Omental fat pad (tissue), 3 donors: ENCODE measurements at regions not wholly inside any gene's neighbourhood (a gene's known extent, or its start where the extent isn't known, plus 50 kb on each side); places are given as distances from the start of the nearest gene placed in this dataset.
"Not testable (repeated sequence)": the region's sequence is repeated elsewhere in the genome, so short reads cannot be mapped to it uniquely, and the experiment has no call there.

Experiments used
- ATAC-seq: fragments of 150-250 bp; one replicate; pipeline ENCODE4 v1.9.1; 2016; ENCODE audit warnings: mild to moderate bottlenecking, moderate library complexity; ENCODE audit not compliant: low FRiP score
- DNase-seq: peaks from one replicate; pipeline ENCODE4 v3.0.0-alpha.2; 2019; ENCODE audit warnings: low spot score
- TF ChIP-seq, protein P1 (sequence below), 3 donors: fragments of 450-650 bp; IDR thresholded peaks; one replicate each; pipeline ENCODE4 v1.5.1; 2016 to 2017; ENCODE audit warnings: antibody characterized with exemption in 3 of 3, mild to moderate bottlenecking in 3 of 3, moderate library complexity in 2 of 3

DNA sequence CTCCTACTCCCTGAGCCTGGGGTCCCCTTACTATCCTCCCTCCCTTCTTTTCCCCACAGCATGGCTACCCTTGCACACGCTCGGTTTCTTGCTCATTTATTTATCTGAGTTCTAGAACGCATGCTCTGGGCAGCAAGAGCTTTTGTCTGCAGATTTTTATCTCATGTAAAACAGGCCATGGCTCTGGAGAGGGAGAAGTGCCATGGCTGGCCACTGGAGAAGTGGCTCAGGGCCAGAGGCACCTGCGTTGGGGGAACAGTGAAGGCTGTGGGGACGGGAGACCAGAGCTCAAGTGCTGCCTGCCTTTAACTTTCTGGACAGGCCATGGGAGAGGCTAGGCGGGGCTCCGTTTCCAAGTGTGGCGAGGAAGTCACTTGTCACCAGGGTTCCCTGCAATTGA lies 177.7 kb upstream of the SULF2 start:
- ATAC-seq (no peak), DNase-seq (no peak)
- TF ChIP-seq, protein P1, sequence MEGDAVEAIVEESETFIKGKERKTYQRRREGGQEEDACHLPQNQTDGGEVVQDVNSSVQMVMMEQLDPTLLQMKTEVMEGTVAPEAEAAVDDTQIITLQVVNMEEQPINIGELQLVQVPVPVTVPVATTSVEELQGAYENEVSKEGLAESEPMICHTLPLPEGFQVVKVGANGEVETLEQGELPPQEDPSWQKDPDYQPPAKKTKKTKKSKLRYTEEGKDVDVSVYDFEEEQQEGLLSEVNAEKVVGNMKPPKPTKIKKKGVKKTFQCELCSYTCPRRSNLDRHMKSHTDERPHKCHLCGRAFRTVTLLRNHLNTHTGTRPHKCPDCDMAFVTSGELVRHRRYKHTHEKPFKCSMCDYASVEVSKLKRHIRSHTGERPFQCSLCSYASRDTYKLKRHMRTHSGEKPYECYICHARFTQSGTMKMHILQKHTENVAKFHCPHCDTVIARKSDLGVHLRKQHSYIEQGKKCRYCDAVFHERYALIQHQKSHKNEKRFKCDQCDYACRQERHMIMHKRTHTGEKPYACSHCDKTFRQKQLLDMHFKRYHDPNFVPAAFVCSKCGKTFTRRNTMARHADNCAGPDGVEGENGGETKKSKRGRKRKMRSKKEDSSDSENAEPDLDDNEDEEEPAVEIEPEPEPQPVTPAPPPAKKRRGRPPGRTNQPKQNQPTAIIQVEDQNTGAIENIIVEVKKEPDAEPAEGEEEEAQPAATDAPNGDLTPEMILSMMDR (IDR thresholded peaks at IDR 0.05): no peak

DNA sequence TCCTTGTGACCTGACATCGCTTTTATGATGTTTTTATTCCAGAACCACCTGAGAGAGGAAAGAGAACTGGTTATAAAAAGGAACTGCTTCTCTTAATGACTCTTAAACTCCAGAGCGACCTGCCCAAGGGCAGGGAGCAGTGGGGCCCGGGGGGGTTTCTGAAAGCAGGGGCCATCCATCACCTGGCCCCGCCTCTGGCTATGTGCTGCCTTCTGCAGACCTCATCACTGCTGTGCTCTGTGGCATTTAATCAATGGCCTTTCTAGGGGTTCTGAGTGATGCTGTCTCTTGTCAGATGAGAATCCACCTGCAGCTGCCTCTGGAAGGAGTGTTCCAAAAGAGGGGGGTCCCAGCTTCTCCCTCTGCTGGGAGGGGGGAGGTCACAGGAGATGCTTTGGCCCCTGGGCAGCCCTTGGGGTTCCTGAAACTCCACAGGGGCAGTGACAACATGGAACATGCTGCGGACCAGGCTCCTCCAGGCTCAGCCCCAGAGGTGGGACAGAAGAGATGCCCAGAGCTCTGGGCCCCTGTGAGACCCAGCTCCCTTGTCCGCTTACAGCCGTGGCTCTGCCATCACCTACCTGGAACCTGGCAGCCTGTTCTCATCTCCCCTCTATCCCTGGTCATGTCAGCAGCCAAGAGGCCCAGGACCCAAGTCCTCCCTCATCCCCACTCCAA lies 177.1 kb upstream of the SULF2 start:
- no peak for ATAC-seq
- DNase-seq: no peak
- TF ChIP-seq, protein P1 (IDR thresholded peaks at IDR 0.05): no peak

DNA sequence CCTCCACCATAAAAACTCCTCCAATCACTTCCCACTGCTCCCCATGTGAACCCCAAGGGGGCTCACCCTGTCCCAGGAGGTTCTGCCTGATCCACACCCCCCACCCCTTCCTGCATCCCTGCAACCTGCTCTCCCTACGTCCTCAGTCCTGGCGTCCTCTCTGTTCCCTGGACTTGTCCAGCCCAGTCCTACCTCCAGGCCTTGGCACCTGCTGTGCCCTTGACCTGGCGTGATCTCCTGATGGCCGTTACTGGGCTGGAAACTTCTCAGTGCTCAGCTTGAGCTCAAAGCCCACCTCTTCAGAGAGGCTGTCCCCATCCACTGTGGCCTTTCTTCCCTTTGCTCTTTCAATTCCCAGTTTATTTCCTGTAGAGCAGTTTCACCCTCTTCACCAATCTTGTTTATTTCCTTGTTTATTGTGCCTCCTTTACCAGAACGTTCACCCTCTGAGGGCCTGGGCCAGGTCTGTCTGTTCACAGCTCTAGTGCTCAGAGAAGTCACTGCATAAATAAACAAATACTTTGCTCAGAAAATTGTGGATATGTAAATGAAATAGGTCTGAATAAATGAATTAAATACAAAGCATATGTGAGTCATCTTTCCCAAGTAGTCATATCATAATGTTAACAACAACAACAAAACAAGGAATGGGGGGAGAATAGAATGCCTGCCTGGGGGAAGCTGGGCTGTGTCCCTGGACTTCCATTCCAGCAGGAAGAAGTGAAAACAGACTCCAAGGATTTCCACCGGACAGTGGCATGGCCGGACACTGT lies 175.7 kb upstream of the SULF2 start:
- DNase-seq (no peak), ATAC-seq (no peak)
- TF ChIP-seq, protein P1 (IDR thresholded peaks at IDR 0.05): no peak

DNA sequence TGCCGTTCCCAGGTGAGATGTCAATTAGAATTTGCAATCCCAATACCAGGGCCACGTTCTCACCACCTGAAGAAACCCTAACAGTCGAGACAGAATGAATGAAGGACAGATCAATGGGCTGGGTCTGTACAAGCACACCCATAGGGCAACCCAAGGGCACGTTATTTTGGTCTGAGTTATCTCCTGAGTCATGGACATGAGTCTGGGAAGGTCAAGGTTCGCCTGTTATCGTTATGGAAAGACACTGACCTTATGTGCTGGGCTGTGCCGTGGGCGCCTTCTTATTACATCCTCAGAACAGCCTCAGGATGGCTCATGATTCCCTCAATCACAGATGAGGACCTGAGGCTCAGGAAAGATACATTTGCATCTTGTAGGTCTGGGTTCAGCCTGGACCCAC lies 175.0 kb upstream of the SULF2 start:
- ATAC-seq: no peak
- TF ChIP-seq, protein P1 (IDR thresholded peaks at IDR 0.05): no peak
- DNase-seq: no peak

DNA sequence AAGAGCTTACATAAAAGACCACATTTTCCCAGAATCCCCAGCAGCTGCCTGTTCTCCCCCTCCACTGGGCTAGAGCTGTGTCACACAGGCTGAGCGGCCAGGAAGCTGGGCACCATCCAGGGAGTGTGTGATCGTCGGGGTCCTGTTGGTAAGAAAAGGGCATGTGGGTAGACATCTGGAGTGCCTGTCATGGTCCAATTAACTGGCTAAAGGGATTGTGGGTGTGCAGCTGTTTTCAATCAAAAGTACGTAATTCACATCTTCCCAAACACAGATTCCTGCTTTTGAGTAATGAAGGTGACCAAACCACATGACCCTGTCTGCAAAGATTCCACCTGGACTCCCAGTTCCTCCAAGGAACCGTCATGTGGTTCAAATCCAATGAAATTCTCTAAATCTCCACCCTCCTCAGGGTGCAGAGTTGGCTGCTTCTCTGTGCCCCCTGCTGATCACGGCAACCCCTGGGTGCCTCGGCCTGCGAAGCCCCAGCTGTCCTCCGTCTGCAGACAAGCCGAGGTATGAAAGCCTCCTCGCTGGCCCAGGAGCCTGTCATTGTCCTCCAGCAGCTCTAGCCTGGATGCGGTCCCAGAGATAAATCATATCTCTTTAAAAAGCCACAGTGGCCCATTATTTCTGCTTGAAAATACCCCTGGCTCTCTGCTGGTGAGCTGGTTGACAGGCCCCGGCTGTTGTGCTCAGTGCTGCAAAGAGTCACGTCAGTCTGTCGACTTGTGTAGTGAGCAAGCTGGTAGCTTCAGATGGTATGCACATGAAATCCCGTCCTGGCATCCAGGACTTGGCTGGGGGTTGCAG lies 172.9 kb upstream of the SULF2 start:
- not testable (repeated sequence) for ATAC-seq, DNase-seq

DNA sequence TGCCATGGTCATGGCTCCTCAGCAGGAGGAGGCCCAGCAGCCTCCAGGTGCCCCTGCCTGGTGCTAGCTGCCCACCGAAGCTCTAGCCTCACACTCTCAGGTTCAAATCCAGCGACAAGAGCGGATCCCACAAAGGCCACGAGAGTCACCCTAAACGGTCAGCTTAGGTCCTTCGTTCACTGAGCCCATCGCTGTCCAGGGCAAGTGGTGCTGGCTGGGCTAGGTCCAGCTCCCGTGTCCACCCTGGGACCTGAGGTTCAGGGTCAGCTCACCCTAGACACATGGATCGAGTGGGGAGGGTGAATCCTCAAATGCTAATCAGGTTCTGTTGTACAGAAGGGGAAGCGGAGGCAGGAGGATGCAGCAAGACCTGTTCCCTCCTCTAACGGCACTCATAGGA lies 171.9 kb upstream of the SULF2 start:
- TF ChIP-seq, protein P1 (IDR thresholded peaks at IDR 0.05): no peak
- no peak for ATAC-seq
- DNase-seq: no peak

DNA sequence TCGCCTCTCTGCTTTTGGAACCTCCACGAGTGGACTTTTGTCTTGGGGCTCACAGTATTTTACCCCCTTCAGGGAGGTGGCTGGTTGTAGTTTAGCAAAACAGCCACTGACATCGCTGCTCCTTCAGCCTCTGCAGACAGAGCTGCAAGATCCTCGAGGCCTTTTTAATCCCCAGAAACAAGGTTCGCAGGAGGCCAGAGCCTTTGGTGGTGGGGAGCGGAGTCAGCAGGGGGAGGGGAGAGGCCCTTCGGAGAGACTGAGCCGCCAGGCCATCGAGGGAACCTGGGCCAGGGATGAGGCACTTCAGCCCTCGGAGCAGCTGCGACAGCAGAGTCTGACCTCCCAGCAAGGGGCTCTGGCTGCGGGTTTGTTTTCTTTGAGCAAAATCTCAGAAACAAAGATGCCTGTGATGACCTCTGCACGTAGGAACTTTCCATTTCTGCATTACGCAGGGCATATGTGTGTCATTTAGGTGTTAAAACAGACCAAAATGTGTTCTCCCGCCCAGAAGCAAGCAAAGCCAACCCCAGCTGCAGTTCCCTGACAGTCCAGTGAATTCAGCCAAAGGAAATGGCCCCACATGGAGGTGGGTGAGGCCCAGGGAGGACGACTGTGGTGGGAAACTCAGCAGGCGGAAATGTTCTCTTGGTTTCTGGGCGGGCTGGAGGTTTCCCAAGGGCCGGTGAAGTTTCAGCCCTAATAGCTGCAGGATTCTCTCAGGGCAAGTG lies 171.2 kb upstream of the SULF2 start:
- ATAC-seq (no peak), DNase-seq (no peak)
- TF ChIP-seq, protein P1 (IDR thresholded peaks at IDR 0.05): no peak
